WTC11 (cell line): ENCODE measurements at regions not wholly inside any gene's neighbourhood (a gene's known extent, or its start where the extent isn't known, plus 50 kb on each side); places are given as distances from the start of the nearest gene placed in this dataset.

Experiments used
- ATAC-seq: fragments of 200-7000 bp; cut with Tn5 transposase; 2 replicates; pipeline ENCODE4 v1.10.0; 2021; ENCODE audit warnings: mild to moderate bottlenecking, moderate library complexity
- CTCF ChIA-PET: fragments of 300-600 bp; sonication (Branson Sonifier 250); formaldehyde crosslinking; loops from one replicate; lab custom pipeline; 2021; ENCODE audit warnings: antibody characterized with exemption; lab: Charles Lee
- POLR2A ChIA-PET: fragments of 350-600 bp; sonication (Branson Sonifier 250); formaldehyde crosslinking; loops from one replicate; lab custom pipeline; 2021; ENCODE audit warnings: antibody characterized with exemption; lab: Charles Lee
- DNase-seq: peaks from one replicate; pipeline ENCODE4 v3.0.0; 2021; ENCODE audit warnings: low spot score
- H3K27ac Mint-ChIP-seq: 2 replicates; pipeline ENCODE4 v1.8.0; 2021; ENCODE audit warnings: mixed read lengths
- H3K27me3 Mint-ChIP-seq: 2 replicates; pipeline ENCODE4 v1.8.0; 2021; ENCODE audit warnings: low read depth, mild to moderate bottlenecking, moderate library complexity, mixed read lengths
- H3K36me3 Mint-ChIP-seq: 2 replicates; pipeline ENCODE4 v1.8.0; 2021; ENCODE audit warnings: mixed read lengths
- H3K4me1 Mint-ChIP-seq: 2 replicates; pipeline ENCODE4 v1.8.0; 2022; ENCODE audit warnings: mixed read lengths
- H3K4me3 Mint-ChIP-seq: 2 replicates; pipeline ENCODE4 v1.8.0; 2021; ENCODE audit warnings: mild to moderate bottlenecking, moderate library complexity, mixed read lengths
- H3K9me3 Mint-ChIP-seq: 2 replicates; pipeline ENCODE4 v1.8.0; 2021; ENCODE audit warnings: mixed read lengths
- FOXK1 ChIP-seq: sonication (generic); formaldehyde crosslinking; IDR thresholded peaks from 2 replicates; pipeline ENCODE4 v1.8.0; 2022; ENCODE audit warnings: mild to moderate bottlenecking, moderate library complexity, missing genetic modification reagents
- HMGA2 ChIP-seq: fragments of 250-450 bp; sonication (Bioruptor Pico); IDR thresholded peaks from 2 replicates; pipeline ENCODE4 v1.4.0; 2021; ENCODE audit warnings: mild to moderate bottlenecking, moderate library complexity
- MXD4 ChIP-seq: fragments of 250-450 bp; sonication (Bioruptor Pico); IDR thresholded peaks from 2 replicates; pipeline ENCODE4 v1.8.0; 2021; ENCODE audit warnings: mild to moderate bottlenecking, moderate library complexity, borderline replicate concordance
- NR3C1 ChIP-seq: sonication (generic); formaldehyde crosslinking; conservative IDR thresholded peaks from 2 replicates; pipeline ENCODE4 v1.8.1; 2023; ENCODE audit warnings: low read depth, mild to moderate bottlenecking, missing genetic modification reagents
- TEAD1 ChIP-seq: sonication (generic); formaldehyde crosslinking; IDR thresholded peaks from 2 replicates; pipeline ENCODE4 v1.8.0; 2022; ENCODE audit warnings: mild to moderate bottlenecking, missing genetic modification reagents
- ZBTB21 ChIP-seq: sonication (generic); formaldehyde crosslinking; IDR thresholded peaks from 2 replicates; pipeline ENCODE4 v1.8.1; 2023; ENCODE audit warnings: mild to moderate bottlenecking, missing genetic modification reagents, borderline replicate concordance
- ZNF423 ChIP-seq: fragments of 250-450 bp; sonication (Bioruptor Pico); IDR thresholded peaks from 2 replicates; pipeline ENCODE4 v2.1.2; 2022; ENCODE audit warnings: mild to moderate bottlenecking, moderate library complexity
- TF ChIP-seq, protein P1 (sequence below): sonication (generic); formaldehyde crosslinking; IDR thresholded peaks from 2 replicates; pipeline ENCODE4 v1.8.1; 2023; ENCODE audit warnings: mild to moderate bottlenecking, missing genetic modification reagents, borderline replicate concordance
- TF ChIP-seq, protein P2 (sequence below): sonication (generic); formaldehyde crosslinking; conservative IDR thresholded peaks from 2 replicates; pipeline ENCODE4 v1.8.1; 2023; ENCODE audit warnings: mild to moderate bottlenecking, low read depth, missing genetic modification reagents, moderate library complexity
- TF ChIP-seq, protein P3 (sequence below): sonication (generic); formaldehyde crosslinking; IDR thresholded peaks from 2 replicates; pipeline ENCODE4 v1.8.0; 2022; ENCODE audit warnings: mild to moderate bottlenecking, missing genetic modification reagents
- TF ChIP-seq, protein P4 (sequence below): sonication (generic); formaldehyde crosslinking; IDR thresholded peaks from 2 replicates; pipeline ENCODE4 v1.8.1; 2022; ENCODE audit warnings: mild to moderate bottlenecking, moderate library complexity, missing genetic modification reagents
- TF ChIP-seq, protein P5 (sequence below): sonication (generic); formaldehyde crosslinking; conservative IDR thresholded peaks from 2 replicates; pipeline ENCODE4 v1.8.1; 2022; ENCODE audit warnings: mild to moderate bottlenecking, missing genetic modification reagents

DNA sequence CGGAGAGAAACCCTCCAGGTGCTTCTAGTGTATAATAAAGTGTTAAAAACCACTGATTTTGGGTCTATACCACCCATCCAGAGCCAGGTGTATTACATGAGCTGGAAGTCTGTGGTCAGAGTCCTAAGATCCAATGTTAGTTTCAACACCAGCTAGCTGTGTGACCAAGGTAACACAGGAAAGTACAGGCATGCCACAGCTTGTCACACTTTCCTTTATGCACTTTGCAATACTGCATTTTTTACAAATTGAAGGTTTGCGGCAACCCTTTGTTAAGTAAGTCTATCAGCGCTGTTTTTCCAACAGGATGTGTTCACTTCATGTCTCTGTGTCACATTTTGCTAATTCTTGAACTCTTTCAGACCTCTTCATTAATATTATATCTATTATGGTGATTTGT, 201.3 kb upstream of the PRICKLE2 start (continued):
- TF ChIP-seq, protein P1, sequence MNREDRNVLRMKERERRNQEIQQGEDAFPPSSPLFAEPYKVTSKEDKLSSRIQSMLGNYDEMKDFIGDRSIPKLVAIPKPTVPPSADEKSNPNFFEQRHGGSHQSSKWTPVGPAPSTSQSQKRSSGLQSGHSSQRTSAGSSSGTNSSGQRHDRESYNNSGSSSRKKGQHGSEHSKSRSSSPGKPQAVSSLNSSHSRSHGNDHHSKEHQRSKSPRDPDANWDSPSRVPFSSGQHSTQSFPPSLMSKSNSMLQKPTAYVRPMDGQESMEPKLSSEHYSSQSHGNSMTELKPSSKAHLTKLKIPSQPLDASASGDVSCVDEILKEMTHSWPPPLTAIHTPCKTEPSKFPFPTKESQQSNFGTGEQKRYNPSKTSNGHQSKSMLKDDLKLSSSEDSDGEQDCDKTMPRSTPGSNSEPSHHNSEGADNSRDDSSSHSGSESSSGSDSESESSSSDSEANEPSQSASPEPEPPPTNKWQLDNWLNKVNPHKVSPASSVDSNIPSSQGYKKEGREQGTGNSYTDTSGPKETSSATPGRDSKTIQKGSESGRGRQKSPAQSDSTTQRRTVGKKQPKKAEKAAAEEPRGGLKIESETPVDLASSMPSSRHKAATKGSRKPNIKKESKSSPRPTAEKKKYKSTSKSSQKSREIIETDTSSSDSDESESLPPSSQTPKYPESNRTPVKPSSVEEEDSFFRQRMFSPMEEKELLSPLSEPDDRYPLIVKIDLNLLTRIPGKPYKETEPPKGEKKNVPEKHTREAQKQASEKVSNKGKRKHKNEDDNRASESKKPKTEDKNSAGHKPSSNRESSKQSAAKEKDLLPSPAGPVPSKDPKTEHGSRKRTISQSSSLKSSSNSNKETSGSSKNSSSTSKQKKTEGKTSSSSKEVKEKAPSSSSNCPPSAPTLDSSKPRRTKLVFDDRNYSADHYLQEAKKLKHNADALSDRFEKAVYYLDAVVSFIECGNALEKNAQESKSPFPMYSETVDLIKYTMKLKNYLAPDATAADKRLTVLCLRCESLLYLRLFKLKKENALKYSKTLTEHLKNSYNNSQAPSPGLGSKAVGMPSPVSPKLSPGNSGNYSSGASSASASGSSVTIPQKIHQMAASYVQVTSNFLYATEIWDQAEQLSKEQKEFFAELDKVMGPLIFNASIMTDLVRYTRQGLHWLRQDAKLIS (CRISPR knock-in tag): no peak
- TF ChIP-seq ZBTB21 (CRISPR knock-in tag): no peak
- TF ChIP-seq, protein P2, sequence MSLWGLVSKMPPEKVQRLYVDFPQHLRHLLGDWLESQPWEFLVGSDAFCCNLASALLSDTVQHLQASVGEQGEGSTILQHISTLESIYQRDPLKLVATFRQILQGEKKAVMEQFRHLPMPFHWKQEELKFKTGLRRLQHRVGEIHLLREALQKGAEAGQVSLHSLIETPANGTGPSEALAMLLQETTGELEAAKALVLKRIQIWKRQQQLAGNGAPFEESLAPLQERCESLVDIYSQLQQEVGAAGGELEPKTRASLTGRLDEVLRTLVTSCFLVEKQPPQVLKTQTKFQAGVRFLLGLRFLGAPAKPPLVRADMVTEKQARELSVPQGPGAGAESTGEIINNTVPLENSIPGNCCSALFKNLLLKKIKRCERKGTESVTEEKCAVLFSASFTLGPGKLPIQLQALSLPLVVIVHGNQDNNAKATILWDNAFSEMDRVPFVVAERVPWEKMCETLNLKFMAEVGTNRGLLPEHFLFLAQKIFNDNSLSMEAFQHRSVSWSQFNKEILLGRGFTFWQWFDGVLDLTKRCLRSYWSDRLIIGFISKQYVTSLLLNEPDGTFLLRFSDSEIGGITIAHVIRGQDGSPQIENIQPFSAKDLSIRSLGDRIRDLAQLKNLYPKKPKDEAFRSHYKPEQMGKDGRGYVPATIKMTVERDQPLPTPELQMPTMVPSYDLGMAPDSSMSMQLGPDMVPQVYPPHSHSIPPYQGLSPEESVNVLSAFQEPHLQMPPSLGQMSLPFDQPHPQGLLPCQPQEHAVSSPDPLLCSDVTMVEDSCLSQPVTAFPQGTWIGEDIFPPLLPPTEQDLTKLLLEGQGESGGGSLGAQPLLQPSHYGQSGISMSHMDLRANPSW (CRISPR knock-in tag): no peak
- TF ChIP-seq, protein P3, sequence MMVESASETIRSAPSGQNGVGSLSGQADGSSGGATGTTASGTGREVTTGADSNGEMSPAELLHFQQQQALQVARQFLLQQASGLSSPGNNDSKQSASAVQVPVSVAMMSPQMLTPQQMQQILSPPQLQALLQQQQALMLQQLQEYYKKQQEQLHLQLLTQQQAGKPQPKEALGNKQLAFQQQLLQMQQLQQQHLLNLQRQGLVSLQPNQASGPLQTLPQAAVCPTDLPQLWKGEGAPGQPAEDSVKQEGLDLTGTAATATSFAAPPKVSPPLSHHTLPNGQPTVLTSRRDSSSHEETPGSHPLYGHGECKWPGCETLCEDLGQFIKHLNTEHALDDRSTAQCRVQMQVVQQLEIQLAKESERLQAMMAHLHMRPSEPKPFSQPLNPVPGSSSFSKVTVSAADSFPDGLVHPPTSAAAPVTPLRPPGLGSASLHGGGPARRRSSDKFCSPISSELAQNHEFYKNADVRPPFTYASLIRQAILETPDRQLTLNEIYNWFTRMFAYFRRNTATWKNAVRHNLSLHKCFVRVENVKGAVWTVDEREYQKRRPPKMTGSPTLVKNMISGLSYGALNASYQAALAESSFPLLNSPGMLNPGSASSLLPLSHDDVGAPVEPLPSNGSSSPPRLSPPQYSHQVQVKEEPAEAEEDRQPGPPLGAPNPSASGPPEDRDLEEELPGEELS (CRISPR knock-in tag): no peak
- TF ChIP-seq, protein P4, sequence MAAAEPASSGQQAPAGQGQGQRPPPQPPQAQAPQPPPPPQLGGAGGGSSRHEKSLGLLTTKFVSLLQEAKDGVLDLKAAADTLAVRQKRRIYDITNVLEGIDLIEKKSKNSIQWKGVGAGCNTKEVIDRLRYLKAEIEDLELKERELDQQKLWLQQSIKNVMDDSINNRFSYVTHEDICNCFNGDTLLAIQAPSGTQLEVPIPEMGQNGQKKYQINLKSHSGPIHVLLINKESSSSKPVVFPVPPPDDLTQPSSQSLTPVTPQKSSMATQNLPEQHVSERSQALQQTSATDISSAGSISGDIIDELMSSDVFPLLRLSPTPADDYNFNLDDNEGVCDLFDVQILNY (CRISPR knock-in tag): no peak
- no peak for TF ChIP-seq ZNF423 (CRISPR knock-in tag)

DNA sequence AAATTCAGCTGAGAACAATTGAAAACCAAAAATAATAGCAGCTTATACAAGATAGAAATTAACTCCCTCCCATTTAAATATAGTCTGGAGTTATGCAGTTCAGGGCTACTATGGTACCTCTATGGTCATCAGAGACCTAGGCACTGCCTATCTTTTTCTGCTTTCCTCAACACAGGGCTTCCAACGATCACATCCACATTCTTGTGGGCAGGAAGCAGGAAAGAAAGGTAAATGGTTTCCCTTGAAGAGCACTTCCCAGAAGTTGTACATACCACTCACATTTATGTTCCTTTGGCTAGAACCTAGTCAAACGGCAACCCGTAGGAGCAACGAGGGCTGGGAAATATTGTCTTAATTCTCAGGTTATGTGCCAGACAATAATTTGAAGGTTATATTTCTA, 197.7 kb upstream of the PRICKLE2 start:
- no peak for DNase-seq
- Mint-ChIP-seq H3K4me3 (no peak overlapping the region), H3K27me3 (no peaks in the 10 kb centered on the region), H3K36me3 (no peaks in the 10 kb centered on the region), H3K27ac (no peak overlapping the region), H3K4me1 (peaks cover 11% of the 10 kb centered on the region), H3K9me3 (no peaks in the 10 kb centered on the region)
- ChIA-PET CTCF (no interaction called here), POLR2A (no interaction called here)
- no peak for TF ChIP-seq NR3C1
- TF ChIP-seq, protein P5, sequence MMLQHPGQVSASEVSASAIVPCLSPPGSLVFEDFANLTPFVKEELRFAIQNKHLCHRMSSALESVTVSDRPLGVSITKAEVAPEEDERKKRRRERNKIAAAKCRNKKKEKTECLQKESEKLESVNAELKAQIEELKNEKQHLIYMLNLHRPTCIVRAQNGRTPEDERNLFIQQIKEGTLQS (CRISPR knock-in tag): no peak
- TF ChIP-seq HMGA2 (CRISPR knock-in tag): no peak
- TF ChIP-seq, protein P2 (CRISPR knock-in tag): no peak
- no peak for TF ChIP-seq ZBTB21 (CRISPR knock-in tag)
- TF ChIP-seq MXD4: no peak
- no peak for TF ChIP-seq FOXK1 (CRISPR knock-in tag)
- TF ChIP-seq TEAD1 (CRISPR knock-in tag): no peak
- no peak for ATAC-seq
